HL-60 (cell line): ENCODE measurements at regions not wholly inside any gene's neighbourhood (a gene's known extent, or its start where the extent isn't known, plus 50 kb on each side); places are given as distances from the start of the nearest gene placed in this dataset.

Source experiments
- GABPA ChIP-seq: IDR thresholded peaks from 2 replicates; pipeline ENCODE4 v1.6.1; 2012; ENCODE audit warnings: low read depth
- POLR2AphosphoS5 ChIP-seq: IDR thresholded peaks from 2 replicates; pipeline ENCODE4 v1.6.1; 2012; ENCODE audit warnings: low read depth
- SPI1 ChIP-seq: IDR thresholded peaks from 2 replicates; pipeline ENCODE4 v1.6.1; 2012; ENCODE audit warnings: low read depth, mild to moderate bottlenecking, borderline replicate concordance
- TF ChIP-seq, protein P1 (sequence below): IDR thresholded peaks from one replicate; pipeline ENCODE4 v1.5.1; 2011; ENCODE audit warnings: low read length, control low read depth, inconsistent platforms; ENCODE audit not compliant: insufficient read depth
- TF ChIP-seq, protein P2 (sequence below): IDR thresholded peaks from 2 replicates; pipeline ENCODE4 v1.6.1; 2012; ENCODE audit warnings: low read depth; ENCODE audit not compliant: insufficient replicate concordance

DNA sequence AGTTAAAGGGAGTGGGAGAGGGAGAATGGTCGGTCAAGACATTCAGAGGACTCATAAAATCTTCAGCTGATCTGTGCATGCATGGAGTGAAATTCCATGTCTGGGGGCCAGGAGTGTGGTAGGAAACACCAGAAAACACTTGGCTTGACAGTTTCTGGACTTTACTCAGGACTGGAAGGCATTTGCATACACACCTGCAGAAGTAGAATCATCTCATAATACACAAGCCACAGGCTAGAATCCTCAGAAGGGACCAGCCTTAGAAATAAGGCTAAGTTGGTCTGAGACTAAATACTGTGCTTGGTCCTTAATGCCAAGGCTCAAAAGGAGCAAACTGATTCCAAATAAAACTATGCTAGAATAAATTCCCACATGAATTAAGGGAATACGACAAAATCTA is 328.1 kb upstream of the KITLG start:
- TF ChIP-seq, protein P1, sequence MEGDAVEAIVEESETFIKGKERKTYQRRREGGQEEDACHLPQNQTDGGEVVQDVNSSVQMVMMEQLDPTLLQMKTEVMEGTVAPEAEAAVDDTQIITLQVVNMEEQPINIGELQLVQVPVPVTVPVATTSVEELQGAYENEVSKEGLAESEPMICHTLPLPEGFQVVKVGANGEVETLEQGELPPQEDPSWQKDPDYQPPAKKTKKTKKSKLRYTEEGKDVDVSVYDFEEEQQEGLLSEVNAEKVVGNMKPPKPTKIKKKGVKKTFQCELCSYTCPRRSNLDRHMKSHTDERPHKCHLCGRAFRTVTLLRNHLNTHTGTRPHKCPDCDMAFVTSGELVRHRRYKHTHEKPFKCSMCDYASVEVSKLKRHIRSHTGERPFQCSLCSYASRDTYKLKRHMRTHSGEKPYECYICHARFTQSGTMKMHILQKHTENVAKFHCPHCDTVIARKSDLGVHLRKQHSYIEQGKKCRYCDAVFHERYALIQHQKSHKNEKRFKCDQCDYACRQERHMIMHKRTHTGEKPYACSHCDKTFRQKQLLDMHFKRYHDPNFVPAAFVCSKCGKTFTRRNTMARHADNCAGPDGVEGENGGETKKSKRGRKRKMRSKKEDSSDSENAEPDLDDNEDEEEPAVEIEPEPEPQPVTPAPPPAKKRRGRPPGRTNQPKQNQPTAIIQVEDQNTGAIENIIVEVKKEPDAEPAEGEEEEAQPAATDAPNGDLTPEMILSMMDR = no peak
- TF ChIP-seq POLR2AphosphoS5 (no peak), GABPA (no peak), SPI1 (no peak)
- TF ChIP-seq, protein P2, sequence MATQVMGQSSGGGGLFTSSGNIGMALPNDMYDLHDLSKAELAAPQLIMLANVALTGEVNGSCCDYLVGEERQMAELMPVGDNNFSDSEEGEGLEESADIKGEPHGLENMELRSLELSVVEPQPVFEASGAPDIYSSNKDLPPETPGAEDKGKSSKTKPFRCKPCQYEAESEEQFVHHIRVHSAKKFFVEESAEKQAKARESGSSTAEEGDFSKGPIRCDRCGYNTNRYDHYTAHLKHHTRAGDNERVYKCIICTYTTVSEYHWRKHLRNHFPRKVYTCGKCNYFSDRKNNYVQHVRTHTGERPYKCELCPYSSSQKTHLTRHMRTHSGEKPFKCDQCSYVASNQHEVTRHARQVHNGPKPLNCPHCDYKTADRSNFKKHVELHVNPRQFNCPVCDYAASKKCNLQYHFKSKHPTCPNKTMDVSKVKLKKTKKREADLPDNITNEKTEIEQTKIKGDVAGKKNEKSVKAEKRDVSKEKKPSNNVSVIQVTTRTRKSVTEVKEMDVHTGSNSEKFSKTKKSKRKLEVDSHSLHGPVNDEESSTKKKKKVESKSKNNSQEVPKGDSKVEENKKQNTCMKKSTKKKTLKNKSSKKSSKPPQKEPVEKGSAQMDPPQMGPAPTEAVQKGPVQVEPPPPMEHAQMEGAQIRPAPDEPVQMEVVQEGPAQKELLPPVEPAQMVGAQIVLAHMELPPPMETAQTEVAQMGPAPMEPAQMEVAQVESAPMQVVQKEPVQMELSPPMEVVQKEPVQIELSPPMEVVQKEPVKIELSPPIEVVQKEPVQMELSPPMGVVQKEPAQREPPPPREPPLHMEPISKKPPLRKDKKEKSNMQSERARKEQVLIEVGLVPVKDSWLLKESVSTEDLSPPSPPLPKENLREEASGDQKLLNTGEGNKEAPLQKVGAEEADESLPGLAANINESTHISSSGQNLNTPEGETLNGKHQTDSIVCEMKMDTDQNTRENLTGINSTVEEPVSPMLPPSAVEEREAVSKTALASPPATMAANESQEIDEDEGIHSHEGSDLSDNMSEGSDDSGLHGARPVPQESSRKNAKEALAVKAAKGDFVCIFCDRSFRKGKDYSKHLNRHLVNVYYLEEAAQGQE = no peak
